Uterus (tissue), 3 donors: ENCODE measurements at regions not wholly inside any gene's neighbourhood (a gene's known extent, or its start where the extent isn't known, plus 50 kb on each side); places are given as distances from the start of the nearest gene placed in this dataset.
"Not testable (repeated sequence)": the region's sequence is repeated elsewhere in the genome, so short reads cannot be mapped to it uniquely, and the experiment has no call there.

Experiments used
- DNase-seq, 2 donors: peaks; one replicate each; pipeline ENCODE4 v3.0.0-alpha.2; 2019 to 2020
- H3K27ac ChIP-seq, 2 donors: fragments of 200-600 bp; sonication (generic); 1 replicate in 1 of 2; 2 replicates in 1 of 2; pipeline ENCODE4 v1.5.1; 2016 to 2018
- H3K27me3 ChIP-seq, 2 donors: fragments of 200-600 bp; sonication (generic); one replicate each; pipeline ENCODE4 v1.5.1; 2018 to 2019; ENCODE audit warnings: control low read depth in 1 of 2
- H3K36me3 ChIP-seq, 2 donors: fragments of 200-600 bp; sonication (generic); one replicate each; pipeline ENCODE4 v1.5.1; 2019; ENCODE audit warnings: control low read depth in 1 of 2
- H3K4me1 ChIP-seq, 2 donors: fragments of 200-600 bp; sonication (generic); one replicate each; pipeline ENCODE4 v1.5.1; 2018 to 2019; ENCODE audit warnings: control low read depth in 1 of 2
- H3K4me3 ChIP-seq, 2 donors: fragments of 200-600 bp; sonication (generic); 1 replicate in 1 of 2; 2 replicates in 1 of 2; pipeline ENCODE4 v1.5.1; 2018 to 2019; ENCODE audit warnings: mild to moderate bottlenecking in 1 of 2
- H3K9me3 ChIP-seq, 2 donors: fragments of 200-600 bp; sonication (generic); one replicate each; pipeline ENCODE4 v1.5.1; 2019; ENCODE audit warnings: control low read depth in 1 of 2
- POLR2A ChIP-seq, 2 donors: fragments of 450-650 bp; IDR thresholded peaks; one replicate each; pipeline ENCODE4 v1.6.1; 2016; ENCODE audit warnings: antibody characterized with exemption in 2 of 2, mild to moderate bottlenecking in 1 of 2, moderate library complexity in 1 of 2
- intact Hi-C: fragments of 100-400 bp; cut with DNase I; formaldehyde crosslinking; loops from one replicate; pipeline ENCODE4 v1.15.1; 2023; ENCODE audit warnings: low total_unique reads
- TF ChIP-seq, protein P1 (sequence below), 4 experiments: fragments of 200-600 bp in 2 of 4; fragments of 450-650 bp in 2 of 4; sonication (generic) in 2 of 4; IDR thresholded peaks; one replicate each; pipeline ENCODE4 v1.5.1; 2016 to 2019; ENCODE audit warnings: antibody characterized with exemption in 4 of 4, mild to moderate bottlenecking in 2 of 4, moderate library complexity in 1 of 4
- donor health status: DM: yes; HTN: yes; CAD: no.

DNA sequence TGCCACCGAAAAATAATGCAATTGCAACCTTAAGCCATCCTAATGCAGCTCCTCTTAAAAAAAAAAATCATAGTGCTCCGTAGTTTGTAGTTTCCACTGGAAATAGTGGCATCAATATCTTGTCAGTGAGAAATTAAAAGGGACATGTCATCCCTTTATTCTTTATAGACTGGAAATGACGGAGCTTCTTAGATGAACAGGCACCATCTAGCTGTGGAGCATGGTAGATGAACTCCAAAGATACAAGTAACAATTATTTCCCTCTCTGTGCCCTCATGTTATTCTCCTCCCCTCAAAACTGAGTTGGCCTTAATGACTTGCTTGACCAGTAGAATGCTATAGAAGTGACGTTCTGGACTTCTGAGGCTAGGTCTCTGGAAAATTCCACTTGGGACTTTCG is 268.1 kb upstream of the SPTLC3 start:
- H3K9me3 ChIP-seq = no peaks in the 10 kb centered on the region
- H3K4me3 ChIP-seq = no peak overlapping the region
- H3K27ac ChIP-seq = no peak overlapping the region
- H3K27me3 ChIP-seq = no peaks in the 10 kb centered on the region
- no peak for DNase-seq
- no peaks in the 10 kb centered on the region for H3K4me1 ChIP-seq
- H3K36me3 ChIP-seq = no peaks in the 10 kb centered on the region
- intact Hi-C loops = no loop called here
- TF ChIP-seq, protein P1, sequence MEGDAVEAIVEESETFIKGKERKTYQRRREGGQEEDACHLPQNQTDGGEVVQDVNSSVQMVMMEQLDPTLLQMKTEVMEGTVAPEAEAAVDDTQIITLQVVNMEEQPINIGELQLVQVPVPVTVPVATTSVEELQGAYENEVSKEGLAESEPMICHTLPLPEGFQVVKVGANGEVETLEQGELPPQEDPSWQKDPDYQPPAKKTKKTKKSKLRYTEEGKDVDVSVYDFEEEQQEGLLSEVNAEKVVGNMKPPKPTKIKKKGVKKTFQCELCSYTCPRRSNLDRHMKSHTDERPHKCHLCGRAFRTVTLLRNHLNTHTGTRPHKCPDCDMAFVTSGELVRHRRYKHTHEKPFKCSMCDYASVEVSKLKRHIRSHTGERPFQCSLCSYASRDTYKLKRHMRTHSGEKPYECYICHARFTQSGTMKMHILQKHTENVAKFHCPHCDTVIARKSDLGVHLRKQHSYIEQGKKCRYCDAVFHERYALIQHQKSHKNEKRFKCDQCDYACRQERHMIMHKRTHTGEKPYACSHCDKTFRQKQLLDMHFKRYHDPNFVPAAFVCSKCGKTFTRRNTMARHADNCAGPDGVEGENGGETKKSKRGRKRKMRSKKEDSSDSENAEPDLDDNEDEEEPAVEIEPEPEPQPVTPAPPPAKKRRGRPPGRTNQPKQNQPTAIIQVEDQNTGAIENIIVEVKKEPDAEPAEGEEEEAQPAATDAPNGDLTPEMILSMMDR (IDR thresholded peaks at IDR 0.05) = no peak
- no peak for TF ChIP-seq POLR2A (IDR thresholded peaks at IDR 0.05)

DNA sequence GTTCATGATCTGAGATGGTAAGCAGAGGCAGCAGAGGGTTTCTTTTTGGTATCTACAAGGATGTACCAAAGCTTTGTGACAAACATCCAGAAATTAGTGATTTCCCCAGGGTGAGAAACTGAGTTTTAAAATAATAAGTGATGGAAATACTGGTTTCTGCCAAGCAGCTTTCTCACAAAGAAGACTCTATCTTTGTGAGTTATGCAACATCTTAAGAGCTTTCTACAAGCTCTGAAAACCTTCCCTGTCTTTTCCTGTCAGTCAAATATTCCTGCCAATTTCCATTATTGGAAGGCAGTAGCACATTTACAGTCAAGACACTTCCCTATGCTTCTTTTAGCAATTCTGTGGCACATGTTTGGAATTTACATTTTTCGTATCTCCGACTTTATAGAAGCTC is 264.7 kb upstream of the SPTLC3 start:
- Histone ChIP-seq H3K36me3 (no peaks in the 10 kb centered on the region), H3K9me3 (no peaks in the 10 kb centered on the region), H3K4me1 (no peaks in the 10 kb centered on the region), H3K27ac (no peak overlapping the region), H3K27me3 (no peaks in the 10 kb centered on the region), H3K4me3 (no peak overlapping the region)
- intact Hi-C loops = no loop called here
- DNase-seq = no peak
- TF ChIP-seq POLR2A (IDR thresholded peaks at IDR 0.05) = no peak
- TF ChIP-seq, protein P1 (IDR thresholded peaks at IDR 0.05) = no peak

DNA sequence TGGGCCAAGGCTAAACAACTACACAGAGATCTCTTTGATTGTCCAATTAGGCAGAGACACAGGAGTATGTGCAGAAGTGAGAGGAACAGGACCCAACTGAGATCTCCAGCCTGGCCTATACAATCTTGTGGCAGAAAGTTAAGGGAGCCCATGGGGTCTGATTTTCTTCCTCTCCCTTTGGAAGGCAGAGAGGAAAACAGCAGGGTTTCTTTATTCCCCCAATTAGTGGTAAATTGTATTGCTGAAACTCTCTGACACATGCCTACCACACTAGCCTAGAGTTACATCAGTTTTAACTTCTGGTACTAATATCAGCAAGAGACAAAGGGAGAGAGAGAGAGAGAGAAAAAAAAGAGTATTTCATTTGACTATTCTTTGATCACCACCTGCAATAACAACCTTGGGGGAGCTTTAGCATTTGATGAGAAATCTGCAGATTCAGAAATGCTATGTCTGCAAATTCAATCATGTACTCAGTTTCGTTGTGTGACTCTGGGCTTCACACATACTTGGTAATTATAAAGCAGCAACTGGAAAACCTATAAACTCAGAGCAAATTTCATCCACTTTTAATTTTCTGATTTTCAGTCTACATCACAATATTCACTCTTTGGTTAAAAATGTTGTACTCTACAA is 260.3 kb upstream of the SPTLC3 start:
- H3K9me3 ChIP-seq = no peaks in the 10 kb centered on the region
- no peaks in the 10 kb centered on the region for H3K4me1 ChIP-seq
- H3K27ac ChIP-seq = no peak overlapping the region
- intact Hi-C loops = no loop called here
- no peaks in the 10 kb centered on the region for H3K27me3 ChIP-seq
- no peak for DNase-seq
- no peak overlapping the region for H3K4me3 ChIP-seq
- H3K36me3 ChIP-seq = no peaks in the 10 kb centered on the region
- no peak for TF ChIP-seq POLR2A (IDR thresholded peaks at IDR 0.05)
- TF ChIP-seq, protein P1 (IDR thresholded peaks at IDR 0.05) = no peak

DNA sequence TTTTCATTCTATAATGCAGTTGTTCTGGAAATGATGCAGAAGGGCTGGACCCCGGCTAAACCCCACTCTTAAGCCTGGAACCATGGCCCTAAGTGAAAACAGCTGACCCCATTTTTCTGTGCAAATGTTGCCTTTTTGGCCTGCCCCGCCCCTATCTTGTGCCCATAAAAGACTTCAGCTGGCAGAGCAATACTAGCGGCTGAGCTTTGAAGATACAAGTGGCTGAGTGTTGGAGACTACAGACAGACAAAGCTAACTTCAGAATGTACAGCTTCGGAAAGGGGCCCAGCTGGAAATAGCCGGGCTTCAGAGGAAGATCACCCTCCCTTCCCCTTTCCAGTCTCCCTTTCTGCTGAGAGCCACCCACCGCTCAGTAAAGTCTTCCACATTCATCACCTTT is 258.6 kb upstream of the SPTLC3 start:
- intact Hi-C loops = no loop called here
- H3K36me3 ChIP-seq = no peaks in the 10 kb centered on the region

DNA sequence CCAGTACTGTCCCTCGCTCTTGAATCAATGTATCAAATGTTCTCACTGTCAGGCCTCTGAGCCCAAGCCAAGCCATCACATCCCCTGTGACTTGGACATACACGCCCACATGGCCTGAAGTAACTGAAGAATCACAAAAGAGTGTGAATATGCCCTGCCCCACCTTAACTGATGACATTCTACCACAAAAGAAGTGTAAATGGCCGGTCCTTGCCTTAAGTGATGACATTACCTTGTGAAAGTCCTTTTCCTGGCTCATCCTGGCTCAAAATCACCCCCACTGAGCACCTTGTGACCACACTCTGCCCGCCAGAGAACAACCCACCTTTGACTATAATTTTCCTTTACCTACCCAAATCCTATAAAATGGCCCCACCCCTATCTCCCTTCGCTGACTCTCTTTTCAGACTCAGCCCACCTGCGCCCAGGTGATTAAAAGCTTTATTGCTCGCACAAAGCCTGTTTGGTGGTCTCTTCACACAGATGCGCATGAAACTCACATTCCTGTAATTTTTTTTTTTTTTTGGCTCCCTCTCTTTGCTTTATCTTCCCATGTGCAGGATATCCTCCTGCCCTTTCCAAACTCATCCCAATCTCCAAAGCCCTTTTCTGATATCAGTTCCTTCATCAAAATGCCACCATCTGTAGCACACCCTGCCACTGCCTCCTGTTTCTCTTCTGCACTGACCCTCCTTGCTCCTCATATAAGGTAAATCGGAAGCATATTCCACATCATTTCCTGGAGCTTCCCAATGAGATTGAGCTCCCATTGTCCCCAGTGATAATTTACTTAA is 255.7 kb upstream of the SPTLC3 start:
- H3K4me3 ChIP-seq, DNase-seq, H3K9me3 ChIP-seq, H3K4me1 ChIP-seq, intact Hi-C loops, H3K36me3 ChIP-seq, H3K27ac ChIP-seq, H3K27me3 ChIP-seq: not testable (repeated sequence)

More for the DNA sequence above, 258.6 kb upstream of the SPTLC3 start:
- no peaks in the 10 kb centered on the region for H3K27me3 ChIP-seq
- no peak overlapping the region for H3K4me3 ChIP-seq
- TF ChIP-seq POLR2A (IDR thresholded peaks at IDR 0.05) = no peak
- TF ChIP-seq, protein P1 (IDR thresholded peaks at IDR 0.05) = no peak
- no peaks in the 10 kb centered on the region for H3K4me1 ChIP-seq
- H3K27ac ChIP-seq = no peak overlapping the region
- no peak for DNase-seq
- H3K9me3 ChIP-seq = no peaks in the 10 kb centered on the region

DNA sequence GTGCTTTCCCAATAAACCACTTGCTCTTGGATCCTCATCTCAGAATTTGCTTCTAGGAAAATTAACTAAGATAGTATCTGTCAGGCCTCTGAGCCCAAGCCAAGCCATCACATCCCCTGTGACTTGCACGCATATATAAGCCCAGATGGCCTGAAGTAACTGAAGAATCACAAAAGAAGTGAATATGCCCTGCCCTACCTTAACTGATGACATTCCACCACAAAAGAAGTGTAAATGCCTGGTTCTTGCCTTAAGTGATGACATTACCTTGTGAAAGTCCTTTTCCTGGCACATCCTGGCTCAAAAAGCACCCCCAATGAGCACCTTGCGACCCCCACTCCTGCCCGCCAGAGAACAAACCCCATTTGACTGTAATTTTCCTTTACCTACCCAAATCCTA is 255.0 kb upstream of the SPTLC3 start:
- intact Hi-C loops, H3K36me3 ChIP-seq, H3K27ac ChIP-seq, H3K27me3 ChIP-seq, H3K4me1 ChIP-seq, H3K4me3 ChIP-seq, DNase-seq, H3K9me3 ChIP-seq: not testable (repeated sequence)

DNA sequence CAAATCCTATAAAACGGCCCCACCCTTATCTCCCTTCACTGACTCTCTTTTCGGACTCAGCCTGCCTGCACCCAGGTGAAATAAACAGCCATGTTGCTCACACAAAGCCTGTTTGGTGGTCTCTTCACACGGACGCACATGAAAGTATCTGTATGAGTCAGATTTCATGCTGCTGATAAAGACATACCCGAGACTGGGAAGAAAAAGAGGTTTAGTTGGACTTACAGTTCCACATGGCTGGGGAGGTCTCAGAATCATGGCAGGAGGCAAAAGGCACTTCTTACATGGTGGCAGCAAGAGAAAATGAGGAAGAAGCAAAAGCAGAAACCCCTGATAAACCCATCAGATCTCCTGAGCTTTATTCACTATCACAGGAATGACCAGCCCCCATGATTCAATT is 249.3 kb upstream of the SPTLC3 start:
- H3K27ac ChIP-seq, H3K4me3 ChIP-seq, H3K36me3 ChIP-seq, H3K4me1 ChIP-seq, intact Hi-C loops, DNase-seq, H3K9me3 ChIP-seq, H3K27me3 ChIP-seq: not testable (repeated sequence)
